ENCODE measurements at regions not wholly inside any gene's neighbourhood (a gene's known extent, or its start where the extent isn't known, plus 50 kb on each side); places are given as distances from the start of the nearest gene placed in this dataset.

GRCh38 chr11:110977661-110978060, 265.4 kb upstream of the ARHGAP20 start:
- no peaks in the 10 kb centered on the region for H3K9me3 ChIP-seq
- H3K36me3 ChIP-seq, result no peaks in the 10 kb centered on the region
- H3K27ac ChIP-seq, result no peak overlapping the region
- H3K4me3 ChIP-seq, result no peak overlapping the region
- intact Hi-C loops (cut with DNase I), result no loop called here
- DNase-seq (ENCODE audit: low spot score), result no peak
- H3K27me3 ChIP-seq (replicated peaks; ENCODE audit: insufficient read depth), result no peaks in the 10 kb centered on the region
- H3K4me1 ChIP-seq (replicated peaks), result no peaks in the 10 kb centered on the region
- no peak for TF ChIP-seq POLR2A (IDR thresholded peaks at IDR 0.05)
- TF ChIP-seq CTCF (IDR thresholded peaks at IDR 0.05), result no peak
- TF ChIP-seq POLR2AphosphoS5 (IDR thresholded peaks at IDR 0.05), result no peak
- WGBS, result 93% methylated on average over 1 of the region's 1 CpG

GRCh38 chr11:110974731-110975130, 262.5 kb upstream of the ARHGAP20 start:
- Histone ChIP-seq H3K36me3 (no peaks in the 10 kb centered on the region), H3K4me1 (replicated peaks) (no peaks in the 10 kb centered on the region), H3K27ac (no peak overlapping the region), H3K4me3 (no peak overlapping the region), H3K27me3 (replicated peaks; ENCODE audit: insufficient read depth) (no peaks in the 10 kb centered on the region), H3K9me3 (no peaks in the 10 kb centered on the region)
- TF ChIP-seq POLR2AphosphoS5 (IDR thresholded peaks at IDR 0.05) (no peak), CTCF (IDR thresholded peaks at IDR 0.05) (no peak), POLR2A (IDR thresholded peaks at IDR 0.05) (no peak)
- 92% methylated on average over 2 of the region's 2 CpGs for WGBS
- no peak for DNase-seq (ENCODE audit: low spot score)
- intact Hi-C loops (cut with DNase I), result no loop called here

- no peak overlapping the region for H3K27ac ChIP-seq
- H3K9me3 ChIP-seq, result no peaks in the 10 kb centered on the region
- no peaks in the 10 kb centered on the region for H3K27me3 ChIP-seq (replicated peaks; ENCODE audit: insufficient read depth)
- intact Hi-C loops (cut with DNase I), result no loop called here
- H3K36me3 ChIP-seq, result no peaks in the 10 kb centered on the region
- 84% methylated on average over 2 of the region's 2 CpGs for WGBS
- DNase-seq (ENCODE audit: low spot score), result no peak
- no peak overlapping the region for H3K4me3 ChIP-seq
- no peaks in the 10 kb centered on the region for H3K4me1 ChIP-seq (replicated peaks)
- TF ChIP-seq CTCF (IDR thresholded peaks at IDR 0.05) (no peak), POLR2A (IDR thresholded peaks at IDR 0.05) (no peak), POLR2AphosphoS5 (IDR thresholded peaks at IDR 0.05) (no peak)
Observed at GRCh38 chr11:110973401-110973980, 261.3 kb upstream of the ARHGAP20 start.

GRCh38 chr11:110972640-110973039, 260.4 kb upstream of the ARHGAP20 start:
- 74% methylated on average over 3 of the region's 3 CpGs for WGBS
- H3K36me3 ChIP-seq, result no peaks in the 10 kb centered on the region
- TF ChIP-seq CTCF (IDR thresholded peaks at IDR 0.05) (no peak), POLR2AphosphoS5 (IDR thresholded peaks at IDR 0.05) (no peak), POLR2A (IDR thresholded peaks at IDR 0.05) (no peak)
- intact Hi-C loops (cut with DNase I), result no loop called here
- no peaks in the 10 kb centered on the region for H3K4me1 ChIP-seq (replicated peaks)
- H3K4me3 ChIP-seq, result no peak overlapping the region
- H3K27ac ChIP-seq, result no peak overlapping the region
- H3K27me3 ChIP-seq (replicated peaks; ENCODE audit: insufficient read depth), result no peaks in the 10 kb centered on the region
- no peaks in the 10 kb centered on the region for H3K9me3 ChIP-seq
- DNase-seq (ENCODE audit: low spot score), result no peak

GRCh38 chr11:110972106-110972505, 259.9 kb upstream of the ARHGAP20 start:
- no peak for DNase-seq (ENCODE audit: low spot score)
- H3K27me3 ChIP-seq (replicated peaks; ENCODE audit: insufficient read depth), result no peaks in the 10 kb centered on the region
- no peak overlapping the region for H3K4me3 ChIP-seq
- no peaks in the 10 kb centered on the region for H3K9me3 ChIP-seq
- no peaks in the 10 kb centered on the region for H3K4me1 ChIP-seq (replicated peaks)
- intact Hi-C loops (cut with DNase I), result no loop called here
- no peak overlapping the region for H3K27ac ChIP-seq
- 79% methylated on average over 1 of the region's 1 CpG for WGBS
- H3K36me3 ChIP-seq, result no peaks in the 10 kb centered on the region
- TF ChIP-seq POLR2AphosphoS5 (IDR thresholded peaks at IDR 0.05) (no peak), CTCF (IDR thresholded peaks at IDR 0.05) (no peak), POLR2A (IDR thresholded peaks at IDR 0.05) (no peak)
